Stimulated activated CD4-positive, alpha-beta T cell treated with anti-CD3 and anti-CD28 coated beads, Interleukin-1b, Interleukin-23, amount 100 ng/mL, for 48 hours (primary cell): ENCODE measurements at regions not wholly inside any gene's neighbourhood (a gene's known extent, or its start where the extent isn't known, plus 50 kb on each side); places are given as distances from the start of the nearest gene placed in this dataset.
"Not testable (repeated sequence)": the region's sequence is repeated elsewhere in the genome, so short reads cannot be mapped to it uniquely, and the experiment has no call there.

Source experiments
- DNase-seq: peaks from one replicate; pipeline ENCODE4 v3.0.0-alpha.2; 2020

DNA sequence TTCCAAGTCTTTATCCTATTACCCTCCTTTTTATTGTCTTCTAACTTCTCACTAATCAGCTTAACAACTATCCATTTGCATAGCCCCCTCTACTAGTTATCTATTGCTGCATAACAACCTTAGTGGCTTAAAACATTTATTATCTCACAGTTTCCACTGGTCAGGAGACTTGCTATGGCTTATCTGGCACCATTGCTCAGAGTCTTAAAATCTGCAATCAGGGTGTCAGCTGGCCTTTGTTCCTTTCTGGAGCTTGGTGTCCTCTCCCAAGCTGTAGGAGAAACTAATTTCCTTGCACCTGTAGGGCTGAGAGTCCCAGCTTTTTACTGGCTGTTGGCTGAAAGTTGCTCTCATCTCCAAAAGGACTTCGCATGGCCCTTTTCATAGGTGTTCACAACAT is 137.0 kb upstream of the SMIM31 start:
- DNase-seq, result no peak

GRCh38 chr4:164617426-164617825 is 136.5 kb upstream of the SMIM31 start:
- no peak for DNase-seq

DNA sequence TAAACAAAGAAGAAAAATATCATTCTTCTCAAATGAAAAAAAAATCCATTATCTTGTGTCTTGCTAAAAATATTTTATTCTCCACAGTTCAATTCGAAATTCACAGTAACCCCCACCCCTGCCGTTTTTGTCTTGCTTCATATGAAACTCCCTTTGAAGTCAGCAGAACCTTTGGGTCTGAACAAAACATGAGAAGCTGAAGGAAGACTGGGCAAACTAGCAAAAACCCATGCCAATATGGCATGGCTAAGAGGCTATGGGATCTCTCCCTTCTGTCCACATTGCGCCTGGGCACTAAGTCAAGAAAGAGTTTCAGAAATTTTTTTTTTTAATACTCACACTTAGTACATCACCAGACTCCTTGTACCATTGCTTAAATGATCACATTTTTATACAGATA is 136.0 kb upstream of the SMIM31 start:
- no peak for DNase-seq

DNA sequence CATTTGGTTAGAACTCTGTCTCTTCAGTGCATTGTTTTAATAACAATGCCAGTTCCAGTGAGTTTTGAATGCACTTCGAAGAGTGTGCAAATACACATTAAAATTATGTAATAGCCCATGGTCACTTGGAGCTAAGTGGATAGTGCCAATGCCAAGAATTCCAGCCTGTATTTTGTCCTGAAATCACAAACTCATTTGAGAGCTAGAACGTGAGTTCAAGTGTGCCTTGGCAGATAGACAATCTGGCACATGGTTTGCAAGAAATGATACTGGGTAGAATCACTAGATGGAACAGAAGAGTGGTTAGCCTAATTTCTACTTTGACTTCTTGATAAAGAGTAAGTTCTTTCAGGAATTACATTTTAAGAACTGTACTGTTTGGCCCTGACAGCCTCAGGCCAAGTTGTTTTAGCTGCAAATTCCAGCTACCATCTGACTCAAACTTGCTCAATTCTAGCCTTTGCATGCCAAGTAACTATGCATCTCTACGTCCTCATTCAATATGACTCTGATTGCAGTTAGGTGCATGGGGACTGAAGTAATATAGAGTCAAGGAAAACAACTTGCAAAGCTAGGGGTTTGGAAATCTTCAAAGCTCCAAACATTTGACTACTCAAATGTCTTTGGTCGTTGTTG is 131.9 kb upstream of the SMIM31 start:
- no peak for DNase-seq

DNA sequence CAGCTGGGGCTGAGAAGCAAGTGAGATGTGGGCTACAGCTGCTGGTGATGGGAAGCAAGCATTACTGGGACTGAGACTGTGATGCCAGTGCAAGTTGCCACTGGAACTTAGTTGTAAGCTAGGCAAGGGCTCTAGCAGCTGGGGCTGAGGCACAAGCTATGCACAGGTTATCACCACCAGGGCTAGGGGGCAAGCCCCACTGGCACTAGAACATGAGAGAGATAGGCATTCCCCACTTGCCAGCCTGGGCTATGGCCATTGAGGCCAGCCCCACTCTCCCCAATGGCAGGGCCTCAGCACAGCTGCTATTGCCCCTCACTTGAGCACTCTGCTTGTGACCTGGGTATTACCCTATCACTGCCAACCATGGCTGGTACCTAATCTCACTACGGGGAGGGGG is 130.8 kb upstream of the SMIM31 start:
- DNase-seq, result no peak

DNA sequence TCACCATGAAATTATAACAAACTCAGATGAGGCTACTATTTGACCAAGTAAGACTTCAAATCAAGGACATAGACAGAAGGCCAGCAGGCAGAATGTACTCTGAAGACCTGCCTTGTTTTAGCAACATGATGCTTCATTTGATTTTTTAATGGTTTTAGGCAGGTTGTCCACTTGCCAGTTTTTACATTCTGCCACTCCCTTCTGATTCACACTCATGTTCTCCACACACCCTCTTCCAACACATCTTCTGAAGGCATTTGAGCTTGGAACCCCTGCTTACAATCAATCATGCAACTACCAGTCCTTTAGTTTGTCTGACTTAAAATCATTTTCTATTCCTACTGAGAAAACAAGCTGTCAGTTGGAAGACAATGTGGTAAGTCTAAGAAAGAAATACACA is 114.9 kb upstream of the SMIM31 start:
- no peak for DNase-seq

DNA sequence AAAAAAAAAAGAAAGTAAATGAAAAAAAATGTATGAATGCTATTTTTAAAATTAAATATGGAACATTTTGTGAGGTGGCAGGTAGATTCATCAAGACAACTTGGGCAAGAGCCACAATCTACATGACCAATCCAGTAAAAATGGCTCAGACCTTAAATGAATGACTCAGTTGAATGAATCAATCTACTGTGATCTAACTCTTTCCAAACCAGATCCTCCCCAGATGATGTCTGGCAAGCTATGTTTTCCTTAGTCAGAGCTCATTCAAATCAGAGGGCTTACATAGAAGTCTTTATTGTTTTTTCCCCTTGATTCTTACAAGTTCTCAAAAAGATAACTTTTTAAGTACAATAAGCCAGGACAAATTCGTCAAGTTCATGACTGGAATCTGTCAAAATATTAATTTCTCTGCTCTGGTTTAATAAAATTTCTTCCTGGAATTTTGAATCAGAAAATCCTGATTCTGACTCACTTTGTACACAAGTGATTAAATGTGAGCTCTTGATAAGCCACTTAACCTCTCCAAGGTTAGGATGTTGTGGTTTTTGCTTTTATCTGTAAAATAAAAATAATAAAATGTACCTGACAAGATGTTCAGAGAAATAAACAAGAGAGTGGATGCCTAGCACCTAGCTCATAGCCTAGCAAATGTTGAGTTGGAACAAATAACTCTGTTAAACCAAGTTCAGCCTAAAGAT is 105.6 kb upstream of the SMIM31 start:
- no peak for DNase-seq

DNA sequence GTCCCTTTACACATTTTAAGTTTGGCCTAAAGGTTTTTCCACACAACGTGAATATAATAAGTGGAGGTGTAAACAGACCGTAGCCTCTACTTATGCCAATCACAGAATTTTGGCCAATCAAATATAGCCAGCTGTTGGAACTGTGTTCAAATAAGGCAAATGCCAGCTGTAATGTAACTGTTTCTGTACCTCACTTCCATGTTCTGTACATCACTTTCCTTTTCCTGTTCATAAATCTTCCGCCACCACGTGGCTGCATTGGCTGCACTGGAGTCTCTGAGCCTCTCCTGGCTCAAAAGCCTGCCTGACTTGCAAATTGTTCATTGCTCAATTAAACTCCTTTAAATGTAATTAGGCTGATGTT is 105.1 kb upstream of the SMIM31 start:
- no peak for DNase-seq

- no peak for DNase-seq
These were observed 94.2 kb upstream of the SMIM31 start for GRCh38 chr4:164659765-164660164.

DNA sequence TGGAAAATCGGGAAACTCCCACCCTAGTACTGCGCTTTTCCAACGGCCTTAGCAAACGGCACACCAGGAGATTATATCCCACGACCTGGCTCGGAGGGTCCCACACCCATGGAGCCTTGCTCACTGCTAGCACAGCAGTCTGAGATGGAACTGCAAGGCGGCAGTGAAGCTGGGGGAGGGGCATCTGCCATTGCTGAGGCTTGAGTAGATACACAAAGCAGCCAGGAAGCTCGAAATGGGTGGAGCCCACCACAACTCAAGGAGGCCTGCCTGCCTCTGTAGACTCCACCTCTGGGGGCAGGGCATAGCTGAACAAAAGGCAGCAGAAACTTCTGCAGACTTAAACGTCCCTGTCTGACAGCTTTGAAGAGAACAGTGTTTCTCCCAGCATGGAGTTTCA is 77.8 kb upstream of the SMIM31 start:
- not testable (repeated sequence) for DNase-seq

GRCh38 chr4:164683040-164683439 is 70.9 kb upstream of the SMIM31 start:
- DNase-seq, result no peak

- DNase-seq, result no peak
These were observed 58.3 kb upstream of the SMIM31 start for GRCh38 chr4:164695650-164696049.

GRCh38 chr4:164700471-164700870 is 53.5 kb upstream of the SMIM31 start:
- DNase-seq, result no peak

DNA sequence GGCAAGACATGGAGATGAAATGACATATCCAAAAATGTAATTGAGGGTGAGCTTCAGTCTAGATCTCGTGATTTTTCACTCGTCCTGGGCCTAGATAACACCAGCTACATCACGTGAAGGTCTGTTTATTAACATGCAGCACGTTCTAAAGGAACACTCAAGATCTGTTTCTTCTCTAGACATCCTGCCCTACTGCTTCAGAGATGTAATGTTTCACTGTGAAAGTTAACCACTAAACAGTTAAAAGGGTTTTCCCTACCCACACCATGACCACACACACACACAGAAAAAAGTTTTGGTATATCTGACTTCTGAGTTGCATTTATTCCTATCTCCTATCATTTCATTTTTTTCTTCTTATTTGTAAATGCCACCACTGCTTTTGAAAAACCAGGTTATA is 52.3 kb upstream of the SMIM31 start:
- no peak for DNase-seq
